Naive thymus-derived CD4-positive, alpha-beta T cell (primary cell): ENCODE measurements at regions not wholly inside any gene's neighbourhood (a gene's known extent, or its start where the extent isn't known, plus 50 kb on each side); places are given as distances from the start of the nearest gene placed in this dataset.

Source experiments
- ATAC-seq: fragments of 150-1000 bp; cut with Tn5 transposase; 2 replicates; pipeline ENCODE4 v1.10.0; 2021; ENCODE audit warnings: mild to moderate bottlenecking, moderate library complexity
- CTCF ChIA-PET: fragments of 350-600 bp; sonication (Branson Sonifier 250); formaldehyde crosslinking; loops from one replicate; lab custom pipeline; 2021; ENCODE audit warnings: antibody characterized with exemption; lab: Charles Lee
- POLR2A ChIA-PET: fragments of 350-600 bp; sonication (Branson Sonifier 250); formaldehyde crosslinking; loops from one replicate; lab custom pipeline; 2021; ENCODE audit warnings: antibody characterized with exemption, inconsistent platforms; lab: Charles Lee
- DNase-seq, 9 donors: peaks; one replicate each; pipeline versions ENCODE4 v3.0.0 to v3.0.0-alpha.2; 2020 to 2022; ENCODE audit warnings: mixed read lengths in 1 of 9
- H3K27ac ChIP-seq: one replicate; pipeline ENCODE4 v1.7.0; 2013; ENCODE audit warnings: mild to moderate bottlenecking, low read depth, low read length, moderate library complexity
- H3K27me3 ChIP-seq, 2 donors: one replicate each; pipeline ENCODE4 v1.7.0; 2013; ENCODE audit warnings: low read length in 2 of 2, mild to moderate bottlenecking in 2 of 2, moderate library complexity in 2 of 2; ENCODE audit not compliant: control insufficient read depth in 2 of 2, insufficient read depth in 2 of 2
- H3K36me3 ChIP-seq, 3 experiments: 1 replicate in 2 of 3; 2 replicates in 1 of 3; pipeline ENCODE4 v1.7.0; 2013; ENCODE audit warnings: low read length in 3 of 3, mild to moderate bottlenecking in 3 of 3, moderate library complexity in 1 of 3; ENCODE audit not compliant: insufficient read depth in 3 of 3, control insufficient read depth in 2 of 3
- H3K4me1 ChIP-seq, 2 donors: one replicate each; pipeline ENCODE4 v1.7.0; 2013; ENCODE audit warnings: low read length in 2 of 2, mild to moderate bottlenecking in 2 of 2, moderate library complexity in 1 of 2; ENCODE audit not compliant: control insufficient read depth in 2 of 2, insufficient read depth in 2 of 2
- H3K4me3 ChIP-seq: 2 replicates; pipeline ENCODE4 v1.7.0; 2013; ENCODE audit warnings: mild to moderate bottlenecking, low read length
- H3K9me3 ChIP-seq, 3 experiments: 1 replicate in 2 of 3; 2 replicates in 1 of 3; pipeline ENCODE4 v1.7.0; 2013; ENCODE audit warnings: low read length in 3 of 3; ENCODE audit not compliant: control insufficient read depth in 2 of 3
- H3K27ac Mint-ChIP-seq, 9 donors: one replicate each; pipeline ENCODE4 v1.8.0; 2020 to 2022; ENCODE audit warnings: mixed read lengths in 9 of 9, mild to moderate bottlenecking in 8 of 9, moderate library complexity in 5 of 9, inconsistent platforms in 2 of 9
- H3K27me3 Mint-ChIP-seq, 5 donors: one replicate each; pipeline ENCODE4 v1.8.0; 2021 to 2022; ENCODE audit warnings: mixed read lengths in 5 of 5, mild to moderate bottlenecking in 1 of 5
- H3K36me3 Mint-ChIP-seq, 5 donors: one replicate each; pipeline ENCODE4 v1.8.0; 2020 to 2022; ENCODE audit warnings: mixed read lengths in 5 of 5, mild to moderate bottlenecking in 3 of 5, inconsistent platforms in 1 of 5
- H3K4me1 Mint-ChIP-seq, 7 donors: one replicate each; pipeline ENCODE4 v1.8.0; 2020 to 2022; ENCODE audit warnings: mixed read lengths in 7 of 7, mild to moderate bottlenecking in 3 of 7, inconsistent platforms in 1 of 7
- H3K4me3 Mint-ChIP-seq, 10 donors: one replicate each; pipeline ENCODE4 v1.8.0; 2020 to 2022; ENCODE audit warnings: mild to moderate bottlenecking in 10 of 10, mixed read lengths in 10 of 10, moderate library complexity in 6 of 10, inconsistent platforms in 2 of 10
- H3K9me3 Mint-ChIP-seq, 11 donors: one replicate each; pipeline ENCODE4 v1.8.0; 2020 to 2022; ENCODE audit warnings: mixed read lengths in 11 of 11, mild to moderate bottlenecking in 4 of 11, inconsistent platforms in 1 of 11, moderate library complexity in 1 of 11
- intact Hi-C, 2 donors: fragments of 100-400 bp; cut with micrococcal nuclease; formaldehyde crosslinking; loops; one replicate each; pipeline ENCODE4 v1.15.1; 2023

GRCh38 chr3:81394651-81395524, 366.6 kb downstream of the GBE1 start:
- H3K4me3 ChIP-seq, result no peak overlapping the region
- intact Hi-C loops, result no loop called here
- no peaks in the 10 kb centered on the region for H3K36me3 ChIP-seq
- ATAC-seq (no peak), DNase-seq (no peak)
- no peaks in the 10 kb centered on the region for H3K4me1 ChIP-seq
- H3K9me3 ChIP-seq, result no peaks in the 10 kb centered on the region
- H3K27ac ChIP-seq, result no peak overlapping the region
- H3K36me3 Mint-ChIP-seq, result no peaks in the 10 kb centered on the region
- no peak overlapping the region for H3K4me3 Mint-ChIP-seq
- H3K27ac Mint-ChIP-seq, result no peak overlapping the region
- no peaks in the 10 kb centered on the region for H3K4me1 Mint-ChIP-seq
- ChIA-PET POLR2A (no interaction called here), CTCF (no interaction called here)
- H3K27me3 ChIP-seq, result no peaks in the 10 kb centered on the region
- no peaks in the 10 kb centered on the region for H3K27me3 Mint-ChIP-seq
- H3K9me3 Mint-ChIP-seq, result peaks cover 0 to 6% (median 0%) of the 10 kb centered on the region in 11 donors

GRCh38 chr3:81393251-81393650, 368.2 kb downstream of the GBE1 start:
- H3K27me3 ChIP-seq, result no peaks in the 10 kb centered on the region
- ATAC-seq, result no peak
- intact Hi-C loops, result no loop called here
- no peaks in the 10 kb centered on the region for H3K36me3 ChIP-seq
- H3K9me3 ChIP-seq, result no peaks in the 10 kb centered on the region
- Mint-ChIP-seq H3K9me3 (peaks cover 0 to 6% (median 0%) of the 10 kb centered on the region in 11 donors), H3K36me3 (no peaks in the 10 kb centered on the region), H3K27me3 (no peaks in the 10 kb centered on the region), H3K4me3 (no peak overlapping the region), H3K27ac (no peak overlapping the region), H3K4me1 (no peaks in the 10 kb centered on the region)
- DNase-seq, result no peak
- H3K4me3 ChIP-seq, result no peak overlapping the region
- H3K27ac ChIP-seq, result no peak overlapping the region
- ChIA-PET CTCF (no interaction called here), POLR2A (no interaction called here)
- H3K4me1 ChIP-seq, result no peaks in the 10 kb centered on the region

GRCh38 chr3:81390796-81391195, 370.6 kb downstream of the GBE1 start:
- Histone ChIP-seq H3K36me3 (no peaks in the 10 kb centered on the region), H3K27me3 (no peaks in the 10 kb centered on the region), H3K4me1 (no peaks in the 10 kb centered on the region), H3K4me3 (no peak overlapping the region), H3K27ac (no peak overlapping the region), H3K9me3 (no peaks in the 10 kb centered on the region)
- Mint-ChIP-seq H3K4me3 (no peak overlapping the region), H3K4me1 (no peaks in the 10 kb centered on the region), H3K27me3 (no peaks in the 10 kb centered on the region), H3K9me3 (peaks cover 0 to 6% (median 1%) of the 10 kb centered on the region in 11 donors), H3K36me3 (no peaks in the 10 kb centered on the region), H3K27ac (no peak overlapping the region)
- no peak for ATAC-seq
- no peak for DNase-seq
- POLR2A ChIA-PET, result no interaction called here
- intact Hi-C loops, result no loop called here
- CTCF ChIA-PET, result no interaction called here

GRCh38 chr3:81388191-81388590, 373.3 kb downstream of the GBE1 start:
- POLR2A ChIA-PET, result no interaction called here
- Mint-ChIP-seq H3K4me1 (peaks cover 0 to 1% (median 0%) of the 10 kb centered on the region in 7 donors), H3K27me3 (no peaks in the 10 kb centered on the region), H3K27ac (no peak overlapping the region), H3K4me3 (no peak overlapping the region), H3K36me3 (no peaks in the 10 kb centered on the region), H3K9me3 (peaks cover 0 to 6% (median 1%) of the 10 kb centered on the region in 11 donors)
- ATAC-seq (no peak), DNase-seq (no peak)
- Histone ChIP-seq H3K4me3 (no peak overlapping the region), H3K4me1 (no peaks in the 10 kb centered on the region), H3K36me3 (no peaks in the 10 kb centered on the region), H3K9me3 (no peaks in the 10 kb centered on the region), H3K27ac (no peak overlapping the region), H3K27me3 (no peaks in the 10 kb centered on the region)
- CTCF ChIA-PET, result no interaction called here
- intact Hi-C loops, result no loop called here

- peaks cover 3 to 26% (median 11%) of the 10 kb centered on the region in 11 donors for H3K9me3 Mint-ChIP-seq
- no peak overlapping the region for H3K27ac Mint-ChIP-seq
- ATAC-seq (no peak), DNase-seq (no peak)
- no peaks in the 10 kb centered on the region for H3K9me3 ChIP-seq
- H3K27ac ChIP-seq, result no peak overlapping the region
- intact Hi-C loops, result no loop called here
- ChIA-PET POLR2A (no interaction called here), CTCF (no interaction called here)
- peaks cover 0 to 1% (median 0%) of the 10 kb centered on the region in 7 donors for H3K4me1 Mint-ChIP-seq
- H3K27me3 ChIP-seq, result no peaks in the 10 kb centered on the region
- H3K4me1 ChIP-seq, result no peaks in the 10 kb centered on the region
- no peaks in the 10 kb centered on the region for H3K27me3 Mint-ChIP-seq
- H3K36me3 ChIP-seq, result no peaks in the 10 kb centered on the region
- H3K36me3 Mint-ChIP-seq, result no peaks in the 10 kb centered on the region
- H3K4me3 Mint-ChIP-seq, result no peak overlapping the region
- no peak overlapping the region for H3K4me3 ChIP-seq
These were observed 379.0 kb downstream of the GBE1 start for GRCh38 chr3:81382470-81382869.

- H3K27me3 Mint-ChIP-seq, result no peaks in the 10 kb centered on the region
These were observed 381.2 kb downstream of the GBE1 start for GRCh38 chr3:81380234-81380633.

More at GRCh38 chr3:81380234-81380633, 381.2 kb downstream of the GBE1 start:
- H3K9me3 Mint-ChIP-seq, result peaks cover 3 to 26% (median 11%) of the 10 kb centered on the region in 11 donors
- H3K4me1 Mint-ChIP-seq, result peaks cover 0 to 1% (median 0%) of the 10 kb centered on the region in 7 donors
- ChIA-PET POLR2A (no interaction called here), CTCF (no interaction called here)
- no peak overlapping the region for H3K4me3 ChIP-seq
- no peak overlapping the region for H3K27ac ChIP-seq
- H3K4me3 Mint-ChIP-seq, result no peak overlapping the region
- DNase-seq (no peak), ATAC-seq (no peak)
- intact Hi-C loops, result no loop called here
- no peaks in the 10 kb centered on the region for H3K27me3 ChIP-seq
- H3K4me1 ChIP-seq, result no peaks in the 10 kb centered on the region
- H3K27ac Mint-ChIP-seq, result no peak overlapping the region
- H3K36me3 ChIP-seq, result no peaks in the 10 kb centered on the region
- no peaks in the 10 kb centered on the region for H3K9me3 ChIP-seq
- no peaks in the 10 kb centered on the region for H3K36me3 Mint-ChIP-seq
